Natural killer cell treated with Interleukin-12 subunit alpha and Interleukin-12 subunit beta and Interleukin-15 and Interleukin-18, amount 100 ng/mL, for 72 hours (primary cell): ENCODE measurements at regions not wholly inside any gene's neighbourhood (a gene's known extent, or its start where the extent isn't known, plus 50 kb on each side); places are given as distances from the start of the nearest gene placed in this dataset.

ENCODE experiments used
- ATAC-seq, 2 donors: fragments of 150-1000 bp; cut with Tn5 transposase in 1 of 2; sonication (Bioruptor Pico), chemical (Tn5 transposase) in 1 of 2; 2 replicates each; pipeline ENCODE4 v1.10.0; 2021
- DNase-seq: peaks from one replicate; pipeline ENCODE4 v3.0.0; 2022; ENCODE audit warnings: low spot score
- H3K27ac Mint-ChIP-seq, 2 donors: 1 replicate in 1 of 2; 2 replicates in 1 of 2; pipeline ENCODE4 v1.8.0; 2022; ENCODE audit warnings: mixed read lengths in 2 of 2, mild to moderate bottlenecking in 1 of 2, moderate library complexity in 1 of 2
- H3K27me3 Mint-ChIP-seq, 2 donors: 1 replicate in 1 of 2; 2 replicates in 1 of 2; pipeline ENCODE4 v1.8.0; 2022; ENCODE audit warnings: mixed read lengths in 2 of 2
- H3K36me3 Mint-ChIP-seq: one replicate; pipeline ENCODE4 v1.8.0; 2022; ENCODE audit warnings: mixed read lengths
- H3K4me1 Mint-ChIP-seq, 2 donors: 1 replicate in 1 of 2; 2 replicates in 1 of 2; pipeline ENCODE4 v1.8.0; 2022; ENCODE audit warnings: low read depth in 2 of 2, mixed read lengths in 2 of 2, mild to moderate bottlenecking in 1 of 2
- H3K4me3 Mint-ChIP-seq: one replicate; pipeline ENCODE4 v1.8.0; 2022; ENCODE audit warnings: mixed read lengths
- H3K9me3 Mint-ChIP-seq: 2 replicates; pipeline ENCODE4 v1.8.0; 2022; ENCODE audit warnings: mixed read lengths

- Mint-ChIP-seq H3K4me1 (no peaks in the 10 kb centered on the region), H3K9me3 (no peaks in the 10 kb centered on the region), H3K4me3 (no peak overlapping the region), H3K27me3 (peaks cover 0 to 3% of the 10 kb centered on the region in 2 donors), H3K36me3 (no peaks in the 10 kb centered on the region), H3K27ac (no peak overlapping the region)
- no peak for DNase-seq
- ATAC-seq, result no peak
These were observed 127.3 kb downstream of the DDX1 start for GRCh38 chr2:15718944-15719323.

DNA sequence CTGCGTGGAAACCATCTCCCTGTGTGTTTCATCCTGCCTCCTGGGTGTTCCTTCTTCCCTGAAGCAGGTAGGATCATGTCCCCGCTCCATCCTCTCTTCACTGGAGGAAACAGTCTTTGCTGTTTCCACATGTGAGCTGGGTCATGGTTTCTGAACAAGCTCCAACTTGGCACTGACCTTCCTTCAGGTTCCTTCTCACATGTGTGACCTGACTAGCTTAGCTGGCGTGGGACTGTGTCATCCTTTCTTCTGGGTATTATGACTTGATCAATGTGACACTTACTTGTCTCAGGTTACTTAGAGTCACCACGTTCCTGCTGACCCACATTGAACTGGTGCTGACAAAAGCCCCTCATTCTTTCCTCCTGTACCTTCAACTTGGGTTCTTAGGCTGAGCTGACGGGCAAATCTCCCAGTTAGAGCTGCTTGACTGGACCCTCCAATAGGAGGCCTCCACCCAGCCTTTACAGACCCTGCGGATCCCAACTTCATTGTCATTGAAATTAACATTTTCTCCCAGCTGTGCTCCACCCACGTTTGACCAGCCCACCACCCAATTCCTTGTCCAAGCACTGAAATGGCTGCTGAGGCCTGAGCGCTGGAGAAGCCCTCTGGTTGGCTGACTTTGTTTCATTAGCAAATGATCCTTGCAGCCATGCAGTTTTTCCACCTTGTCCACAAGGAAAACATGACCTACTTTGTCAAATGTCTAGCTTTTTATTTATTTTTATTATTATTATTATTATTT, 128.1 kb downstream of the DDX1 start:
- Mint-ChIP-seq H3K27ac (no peak overlapping the region), H3K9me3 (no peaks in the 10 kb centered on the region), H3K4me3 (no peak overlapping the region), H3K4me1 (no peaks in the 10 kb centered on the region), H3K27me3 (peaks cover 0 to 3% of the 10 kb centered on the region in 2 donors), H3K36me3 (no peaks in the 10 kb centered on the region)
- no peak for DNase-seq
- no peak for ATAC-seq

DNA sequence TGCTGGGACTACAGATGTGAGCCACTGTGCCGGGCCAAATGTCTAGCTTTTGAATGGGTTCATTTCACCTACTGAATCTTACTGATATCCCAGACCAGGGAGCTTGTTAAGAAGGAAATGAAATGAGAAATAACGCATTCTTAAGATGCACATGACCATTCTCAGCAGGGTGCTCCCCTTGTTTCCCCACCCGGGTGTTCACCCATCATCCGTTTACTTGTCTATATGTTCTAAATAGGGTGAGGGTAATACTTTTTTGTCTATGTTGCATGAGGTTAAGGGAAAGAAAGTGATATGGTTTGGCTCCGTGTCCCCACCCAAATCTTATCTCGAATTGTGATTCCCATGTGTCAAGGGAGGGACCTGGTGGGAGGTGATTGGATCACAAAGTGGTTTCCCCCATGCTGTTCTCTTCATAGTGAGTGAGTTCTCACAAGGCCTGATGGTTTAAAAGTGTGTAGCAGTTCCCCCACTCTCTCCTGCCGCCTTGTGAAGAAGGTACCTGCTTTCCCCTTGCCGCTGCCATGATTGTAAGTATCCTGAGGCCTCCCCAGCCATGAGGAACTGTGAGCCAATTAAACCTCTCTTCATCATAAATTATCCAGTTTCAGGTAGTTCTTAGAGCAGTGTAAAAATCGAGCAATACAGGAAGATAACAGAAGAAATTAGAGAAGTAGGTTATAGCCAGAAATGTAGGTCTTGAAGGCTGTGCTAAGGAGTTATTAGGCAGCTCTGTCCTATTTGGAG, 129.1 kb downstream of the DDX1 start:
- Mint-ChIP-seq H3K9me3 (no peaks in the 10 kb centered on the region), H3K27ac (no peak overlapping the region), H3K4me1 (no peaks in the 10 kb centered on the region), H3K27me3 (peaks cover 0 to 6% of the 10 kb centered on the region in 2 donors), H3K4me3 (no peak overlapping the region), H3K36me3 (no peaks in the 10 kb centered on the region)
- no peak for DNase-seq
- ATAC-seq, result no peak

- DNase-seq, result no peak
- no peaks in the 10 kb centered on the region for H3K36me3 Mint-ChIP-seq
These were observed 129.9 kb downstream of the DDX1 start for GRCh38 chr2:15721411-15722067.

GRCh38 chr2:15722980-15723379, 131.3 kb downstream of the DDX1 start:
- Mint-ChIP-seq H3K4me1 (no peaks in the 10 kb centered on the region), H3K27ac (no peak overlapping the region), H3K36me3 (no peaks in the 10 kb centered on the region), H3K27me3 (peaks cover 0 to 6% of the 10 kb centered on the region in 2 donors), H3K4me3 (no peak overlapping the region), H3K9me3 (no peaks in the 10 kb centered on the region)
- DNase-seq, result no peak
- no peak for ATAC-seq

More at GRCh38 chr2:15721411-15722067, 129.9 kb downstream of the DDX1 start:
- H3K27me3 Mint-ChIP-seq, result peaks cover 0 to 6% of the 10 kb centered on the region in 2 donors
- no peaks in the 10 kb centered on the region for H3K4me1 Mint-ChIP-seq
- H3K27ac Mint-ChIP-seq, result no peak overlapping the region
- no peaks in the 10 kb centered on the region for H3K9me3 Mint-ChIP-seq
- ATAC-seq, result no peak
- no peak overlapping the region for H3K4me3 Mint-ChIP-seq

- Mint-ChIP-seq H3K36me3 (no peaks in the 10 kb centered on the region), H3K4me3 (no peak overlapping the region), H3K27ac (no peak overlapping the region), H3K4me1 (no peaks in the 10 kb centered on the region), H3K27me3 (peaks cover 0 to 6% of the 10 kb centered on the region in 2 donors), H3K9me3 (no peaks in the 10 kb centered on the region)
- DNase-seq (no peak), ATAC-seq (no peak)
These were observed 132.6 kb downstream of the DDX1 start for GRCh38 chr2:15724235-15724634.

DNA sequence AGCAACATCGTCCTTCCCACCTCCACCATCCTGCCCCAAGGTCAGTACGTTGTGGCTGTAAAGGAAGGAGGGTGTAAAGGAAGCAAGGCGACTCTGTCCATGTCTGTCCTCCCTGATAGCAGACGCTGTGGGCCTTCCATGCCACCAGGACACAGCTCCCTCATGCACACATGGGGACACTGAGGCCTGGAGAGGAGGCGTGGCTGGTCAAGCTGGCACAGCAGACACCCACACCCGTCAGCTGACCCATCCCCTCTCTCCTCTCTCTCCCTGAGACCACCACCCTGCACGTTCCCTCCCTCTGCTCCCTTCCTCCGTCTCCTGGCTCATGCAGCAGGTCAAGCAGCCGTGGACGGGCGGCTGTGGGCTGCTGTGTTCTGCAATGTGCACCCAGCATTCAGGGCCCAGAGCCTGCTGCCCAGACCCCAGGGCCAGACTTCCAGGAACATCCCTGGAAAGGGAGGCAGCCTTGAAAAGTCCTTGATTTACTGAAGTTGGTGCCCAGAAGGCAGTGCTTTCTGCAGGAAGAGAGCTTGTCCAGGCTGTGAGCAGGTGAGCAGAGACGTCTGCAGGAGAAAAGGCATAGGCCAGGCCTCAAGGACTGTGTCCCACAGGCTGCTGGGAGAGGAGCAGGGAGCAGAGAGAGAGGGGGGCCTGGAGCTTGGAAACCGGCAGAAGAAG, 133.6 kb downstream of the DDX1 start:
- H3K36me3 Mint-ChIP-seq, result no peaks in the 10 kb centered on the region
- H3K27me3 Mint-ChIP-seq, result peaks cover 0 to 6% of the 10 kb centered on the region in 2 donors
- no peaks in the 10 kb centered on the region for H3K9me3 Mint-ChIP-seq
- H3K4me3 Mint-ChIP-seq, result no peak overlapping the region
- no peak overlapping the region for H3K27ac Mint-ChIP-seq
- ATAC-seq (peak in 1 of 2 donors; percentile 14), DNase-seq (peak; percentile 56)
- H3K4me1 Mint-ChIP-seq, result no peaks in the 10 kb centered on the region

- H3K27ac Mint-ChIP-seq, result no peak overlapping the region
- no peaks in the 10 kb centered on the region for H3K36me3 Mint-ChIP-seq
- H3K4me3 Mint-ChIP-seq, result no peak overlapping the region
- peak; percentile 20 for DNase-seq
- peaks cover 0 to 6% of the 10 kb centered on the region in 2 donors for H3K27me3 Mint-ChIP-seq
- no peaks in the 10 kb centered on the region for H3K9me3 Mint-ChIP-seq
- no peak for ATAC-seq
- H3K4me1 Mint-ChIP-seq, result no peaks in the 10 kb centered on the region
These were observed 134.1 kb downstream of the DDX1 start for GRCh38 chr2:15725782-15726112.

DNA sequence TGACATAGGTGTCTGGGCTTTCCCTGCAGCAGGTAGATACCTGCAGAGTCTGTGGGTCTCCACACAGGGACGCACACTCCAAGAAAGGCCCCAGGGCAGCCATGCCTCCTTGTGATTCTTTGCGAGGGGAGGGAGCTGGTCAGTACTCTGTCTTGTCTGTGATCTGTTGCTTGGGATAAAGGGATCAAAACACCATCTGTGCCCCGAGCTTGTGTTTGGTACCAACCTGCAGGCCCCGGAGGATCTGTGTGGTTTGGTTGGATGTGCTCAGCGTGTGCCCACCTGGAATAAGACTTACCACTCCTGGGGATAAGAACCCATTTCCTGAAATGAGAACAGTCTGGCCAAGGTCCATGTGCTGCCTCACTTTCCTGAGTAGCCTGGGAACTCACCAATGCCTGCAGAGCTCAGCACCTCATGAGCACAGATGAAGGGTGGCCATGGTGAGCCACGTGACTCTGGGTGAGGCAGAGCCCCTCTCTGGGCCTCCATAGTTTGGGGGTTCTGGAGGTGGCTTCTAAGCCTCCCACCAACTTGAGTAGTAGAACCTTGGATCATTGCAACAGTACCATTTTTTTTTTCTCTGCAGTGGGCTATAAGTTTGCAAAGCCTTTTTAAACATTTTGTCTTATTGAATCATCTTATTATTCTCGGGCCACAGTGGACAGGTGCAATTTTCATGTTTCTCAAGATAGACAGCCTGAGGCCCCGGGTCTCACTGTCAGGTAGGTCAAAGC, 134.8 kb downstream of the DDX1 start:
- Mint-ChIP-seq H3K4me3 (no peak overlapping the region), H3K27me3 (peaks cover 0 to 6% of the 10 kb centered on the region in 2 donors), H3K36me3 (no peaks in the 10 kb centered on the region), H3K9me3 (no peaks in the 10 kb centered on the region), H3K4me1 (no peaks in the 10 kb centered on the region), H3K27ac (no peak overlapping the region)
- ATAC-seq (no peak), DNase-seq (peak; percentile 51)

GRCh38 chr2:15727396-15728244, 136.0 kb downstream of the DDX1 start:
- peaks cover 0 to 9% of the 10 kb centered on the region in 2 donors for H3K27me3 Mint-ChIP-seq
- ATAC-seq (no peak), DNase-seq (no peak)
- H3K9me3 Mint-ChIP-seq, result no peaks in the 10 kb centered on the region
- no peaks in the 10 kb centered on the region for H3K4me1 Mint-ChIP-seq
- no peak overlapping the region for H3K27ac Mint-ChIP-seq
- no peaks in the 10 kb centered on the region for H3K36me3 Mint-ChIP-seq
- H3K4me3 Mint-ChIP-seq, result no peak overlapping the region

DNA sequence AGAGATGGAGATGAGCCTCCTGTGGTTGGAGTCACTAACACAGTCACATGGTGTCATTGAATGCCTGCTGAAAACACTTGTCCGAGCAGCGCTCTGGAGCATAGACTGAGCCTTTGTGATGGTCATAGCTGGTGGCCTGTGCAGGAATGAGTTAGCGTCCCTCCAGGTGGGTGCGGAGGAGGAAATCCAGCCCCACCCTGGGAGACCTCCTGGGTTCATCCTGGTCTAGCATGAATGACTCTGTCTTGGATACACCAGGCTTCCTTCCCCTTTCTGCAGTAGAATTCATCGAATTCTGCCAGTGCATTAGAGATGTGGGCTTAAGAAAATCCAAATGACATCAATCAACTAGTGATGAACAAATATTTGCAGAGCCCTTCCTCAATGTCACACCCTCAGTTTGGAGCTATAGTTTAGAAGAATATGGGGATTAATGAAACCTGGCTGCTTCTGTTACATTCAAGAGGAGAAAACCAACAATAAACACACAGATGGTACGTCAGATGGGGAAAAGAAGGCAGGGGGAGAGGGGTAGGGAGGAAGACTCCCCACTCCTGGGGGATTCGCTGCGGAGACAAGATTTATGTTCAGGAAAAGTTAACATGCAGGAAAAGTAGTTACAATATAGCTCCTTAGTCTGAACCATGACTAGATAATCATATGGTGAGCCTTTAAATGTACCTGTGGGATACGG, 136.7 kb downstream of the DDX1 start:
- Mint-ChIP-seq H3K27ac (no peak overlapping the region), H3K36me3 (no peaks in the 10 kb centered on the region), H3K9me3 (no peaks in the 10 kb centered on the region)

DNA sequence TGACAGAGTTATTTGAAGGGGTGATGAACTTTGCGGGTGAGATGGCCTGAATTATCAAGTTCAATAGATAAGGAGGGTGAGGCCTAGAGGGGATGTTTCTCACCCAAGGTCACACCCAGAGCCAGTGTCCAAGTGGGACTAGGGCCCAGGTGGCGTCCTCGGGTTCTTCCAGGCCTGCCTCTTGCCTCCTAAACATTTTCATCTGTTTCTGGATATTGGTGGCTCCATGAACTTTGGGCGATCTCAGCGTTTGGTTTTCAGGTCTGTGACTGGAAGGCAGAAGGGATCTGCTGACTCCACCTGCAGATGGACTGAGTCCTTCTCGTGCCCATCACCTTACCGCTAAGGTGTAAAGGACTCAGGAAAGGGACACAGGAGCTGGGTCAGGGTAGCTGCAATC, 137.3 kb downstream of the DDX1 start:
- DNase-seq, result no peak
- ATAC-seq, result no peak
- no peaks in the 10 kb centered on the region for H3K9me3 Mint-ChIP-seq
- no peaks in the 10 kb centered on the region for H3K4me1 Mint-ChIP-seq
- no peak overlapping the region for H3K27ac Mint-ChIP-seq
- no peaks in the 10 kb centered on the region for H3K36me3 Mint-ChIP-seq
- H3K4me3 Mint-ChIP-seq, result no peak overlapping the region
- peaks cover 0 to 5% of the 10 kb centered on the region in 2 donors for H3K27me3 Mint-ChIP-seq

More for the DNA sequence above, 136.7 kb downstream of the DDX1 start:
- Mint-ChIP-seq H3K27me3 (peaks cover 0 to 9% of the 10 kb centered on the region in 2 donors), H3K4me3 (no peak overlapping the region), H3K4me1 (no peaks in the 10 kb centered on the region)
- DNase-seq (no peak), ATAC-seq (no peak)
